GM12878 (cell line): ENCODE measurements at regions not wholly inside any gene's neighbourhood (a gene's known extent, or its start where the extent isn't known, plus 50 kb on each side); places are given as distances from the start of the nearest gene placed in this dataset.

Source experiments
- ATAC-seq: fragments of 200-7000 bp; cut with Tn5 transposase; 3 replicates; pipeline ENCODE4 v1.9.1; 2020; ENCODE audit warnings: mild to moderate bottlenecking, moderate library complexity
- BruUV-seq: library from RNA; stranded (reverse); fragments of 400-500 nt; replicated peaks from 2 replicates; lab custom pipeline; 2021; lab: Mats Ljungman, UMichigan
- CTCF ChIA-PET: fragments of 300-600 bp; sonication (Branson Sonifier 250); formaldehyde crosslinking; extraction: SDS; loops from one replicate; lab custom pipeline; 2021; ENCODE audit warnings: inconsistent platforms; lab: Yijun Ruan, JAX
- POLR2A ChIA-PET: fragments of 350-600 bp; formaldehyde crosslinking; extraction: SDS; loops from one replicate; lab custom pipeline; 2021; ENCODE audit warnings: inconsistent platforms; lab: Charles Lee
- RAD21 ChIA-PET: fragments of 300-600 bp; sonication (Branson Sonifier 250); formaldehyde crosslinking; loops from one replicate; lab custom pipeline; 2023; ENCODE audit warnings: antibody characterized with exemption; ENCODE audit not compliant: unreplicated experiment; lab: Charles Lee
- SMC1A ChIA-PET: fragments of 300-600 bp; sonication (Branson Sonifier 250); formaldehyde crosslinking; loops from one replicate; lab custom pipeline; 2023; ENCODE audit not compliant: unreplicated experiment, uncharacterized antibody; lab: Charles Lee
- DNase-seq: peaks from one replicate; pipeline ENCODE4 v3.0.0-alpha.2; 2011; ENCODE audit warnings: low read depth, low spot score
- FAIRE-seq: peaks from 3 replicates; lab custom pipeline; 2011; peaks lifted over from hg19 to GRCh38; lab: Jason Lieb, UNC
- H2AFZ ChIP-seq: 2 replicates; pipeline ENCODE4 v1.6.0; 2011; ENCODE audit warnings: low read depth, low read length, control low read depth; ENCODE audit not compliant: control insufficient read depth
- H3K27ac ChIP-seq: 2 replicates; pipeline ENCODE4 v1.5.1; 2011; ENCODE audit warnings: control low read depth; ENCODE audit not compliant: control insufficient read depth, insufficient read depth
- H3K27me3 ChIP-seq, 2 experiments: replicated peaks in 1 of 2; 2 replicates each; pipeline versions ENCODE4 v1.6.0 to v1.6.1; 2011; ENCODE audit warnings: low read length in 1 of 2; ENCODE audit not compliant: control insufficient read depth in 2 of 2, insufficient read depth in 2 of 2
- H3K36me3 ChIP-seq, 2 experiments: 2 replicates each; pipeline ENCODE4 v1.5.1; 2011; ENCODE audit warnings: low read length in 1 of 2; ENCODE audit not compliant: control insufficient read depth in 2 of 2, insufficient read depth in 2 of 2
- H3K4me1 ChIP-seq: 2 replicates; pipeline ENCODE4 v1.6.1; 2011; ENCODE audit warnings: mild to moderate bottlenecking, low read length, moderate library complexity, mixed read lengths; ENCODE audit not compliant: control insufficient read depth, insufficient read depth
- H3K4me2 ChIP-seq: 2 replicates; pipeline ENCODE4 v1.6.0; 2011; ENCODE audit warnings: control low read depth; ENCODE audit not compliant: control insufficient read depth, insufficient read depth
- H3K4me3 ChIP-seq: fragments of 200-600 bp; sonication (generic); 2 replicates; pipeline ENCODE4 v1.5.1; 2016
- H3K79me2 ChIP-seq: 2 replicates; pipeline ENCODE4 v1.6.0; 2011; ENCODE audit warnings: low read length; ENCODE audit not compliant: control insufficient read depth, insufficient read depth
- H3K9ac ChIP-seq: 2 replicates; pipeline ENCODE4 v1.8.0; 2011; ENCODE audit warnings: low read length, control low read depth, mixed read lengths; ENCODE audit not compliant: control insufficient read depth, insufficient read depth
- H3K9me3 ChIP-seq: replicated peaks from 3 replicates; pipeline ENCODE4 v1.5.1; 2011; ENCODE audit warnings: mild to moderate bottlenecking, low read length; ENCODE audit not compliant: control insufficient read depth, insufficient read depth
- H4K20me1 ChIP-seq: 2 replicates; pipeline ENCODE4 v1.6.0; 2011; ENCODE audit not compliant: control insufficient read depth, insufficient read depth
- BHLHE40 ChIP-seq, 2 experiments: fragments of 450-650 bp in 1 of 2; IDR thresholded peaks; 2 replicates each; pipeline ENCODE4 v1.6.1; 2011 to 2017; ENCODE audit warnings: low read depth in 2 of 2, borderline replicate concordance in 1 of 2, improper control_type of control experiment in 1 of 2, low read length in 1 of 2, mild to moderate bottlenecking in 1 of 2
- CBX5 ChIP-seq: sonication (generic); IDR thresholded peaks from 2 replicates; pipeline ENCODE4 v1.6.1; 2016; ENCODE audit warnings: low read depth, moderate library complexity, mild to moderate bottlenecking, inconsistent platforms
- ESRRA ChIP-seq: IDR thresholded peaks from 2 replicates; pipeline ENCODE4 v1.6.1; 2012; ENCODE audit warnings: mild to moderate bottlenecking, low read length, improper control_type of control experiment
- HDAC6 ChIP-seq: fragments of 200-600 bp; sonication (generic); IDR thresholded peaks from one replicate; pipeline ENCODE4 v1.8.0; 2017; ENCODE audit warnings: antibody characterized with exemption; ENCODE audit not compliant: unreplicated experiment
- MTA2 ChIP-seq: fragments of 450-650 bp; IDR thresholded peaks from 2 replicates; pipeline ENCODE4 v1.6.1; 2016; ENCODE audit warnings: low read depth, mild to moderate bottlenecking, moderate library complexity
- PML ChIP-seq: IDR thresholded peaks from 2 replicates; pipeline ENCODE4 v1.6.1; 2012; ENCODE audit warnings: low read length, inconsistent platforms
- ZNF207 ChIP-seq: fragments of 450-650 bp; IDR thresholded peaks from 2 replicates; pipeline ENCODE4 v1.6.1; 2014; ENCODE audit warnings: antibody characterized with exemption, mild to moderate bottlenecking, borderline replicate concordance
- ZNF274 ChIP-seq: IDR thresholded peaks from one replicate; pipeline ENCODE4 v1.8.0; 2011; ENCODE audit not compliant: insufficient read length, insufficient read depth
- WGBS: methylation state at CpG from one replicate; pipeline ENCODE4 v1.1.6; 2016; ENCODE audit warnings: low lambda C conversion rate; ENCODE audit not compliant: insufficient replicate concordance, insufficient coverage; ENCODE audit errors: missing lambda C conversion rate; 5-methylcytosine and 5-hydroxymethylcytosine counted together
- in situ Hi-C: fragments of 300-500 bp; cut with MboI; formaldehyde crosslinking; loops from 9 replicates; pipeline ENCODE4 v1.14.3; 2018; ENCODE audit warnings: mixed read lengths
- intact Hi-C: fragments of 100-400 bp; cut with micrococcal nuclease; formaldehyde crosslinking; loops from one replicate; pipeline ENCODE4 v1.14.2; 2022; ENCODE audit not compliant: unreplicated experiment
- TF ChIP-seq, protein P1 (sequence below): fragments of 150-350 bp; IDR thresholded peaks from 2 replicates; pipeline ENCODE4 v1.6.1; 2016; ENCODE audit warnings: low read depth, low read length
- TF ChIP-seq, protein P2 (sequence below): IDR thresholded peaks from 2 replicates; pipeline ENCODE4 v1.6.1; 2011; ENCODE audit warnings: borderline replicate concordance, low read depth, mild to moderate bottlenecking, moderate library complexity, low read length; ENCODE audit not compliant: insufficient read depth, poor library complexity, severe bottlenecking
- TF ChIP-seq, protein P3 (sequence below): fragments of 150-350 bp; IDR thresholded peaks from 2 replicates; pipeline ENCODE4 v1.6.1; 2014; ENCODE audit warnings: mild to moderate bottlenecking, low read depth, low read length
- TF ChIP-seq, protein P4 (sequence below): fragments of 450-650 bp; IDR thresholded peaks from 2 replicates; pipeline ENCODE4 v1.6.1; 2014; ENCODE audit warnings: mild to moderate bottlenecking

DNA sequence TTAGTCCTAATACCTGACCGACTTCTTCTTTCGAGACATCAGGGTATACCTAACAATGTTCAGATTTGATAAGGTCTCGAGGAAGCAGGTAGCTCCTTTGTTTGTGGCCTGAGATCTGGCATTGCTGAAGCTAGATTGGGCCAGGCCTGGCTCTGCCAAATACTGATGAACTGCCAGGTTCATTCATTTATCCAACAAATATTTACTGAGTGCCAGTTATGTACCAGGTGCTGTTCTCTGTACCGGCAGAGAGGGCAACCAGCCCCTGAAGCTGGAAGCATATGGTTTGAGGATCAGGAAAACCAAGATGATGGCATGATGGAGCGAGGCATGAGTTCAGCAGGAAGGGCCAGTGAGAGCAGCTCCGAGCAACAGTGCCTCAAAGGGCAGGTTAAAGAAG, 196.2 kb upstream of the NSMCE3 start:
- Histone ChIP-seq H3K4me3 (no peak overlapping the region), H3K36me3 (no peaks in the 10 kb centered on the region), H2AFZ (no peak overlapping the region), H3K9ac (no peak overlapping the region), H3K27me3 (no peaks in the 10 kb centered on the region), H4K20me1 (no peaks in the 10 kb centered on the region), H3K4me2 (no peak overlapping the region), H3K79me2 (no peaks in the 10 kb centered on the region), H3K9me3 (no peaks in the 10 kb centered on the region), H3K27ac (no peak overlapping the region), H3K4me1 (no peaks in the 10 kb centered on the region)
- WGBS, result 36% methylated on average over 6 of the region's 6 CpGs
- BruUV-seq, result no TSS peak
- ChIA-PET POLR2A (no interaction called here), RAD21 (no interaction called here), CTCF (no interaction called here), SMC1A (no interaction called here)
- no peak for DNase-seq
- intact Hi-C loops, result no loop called here
- FAIRE-seq, result no peak
- in situ Hi-C loops, result no loop called here
- ATAC-seq, result no peak
- TF ChIP-seq, protein P1, sequence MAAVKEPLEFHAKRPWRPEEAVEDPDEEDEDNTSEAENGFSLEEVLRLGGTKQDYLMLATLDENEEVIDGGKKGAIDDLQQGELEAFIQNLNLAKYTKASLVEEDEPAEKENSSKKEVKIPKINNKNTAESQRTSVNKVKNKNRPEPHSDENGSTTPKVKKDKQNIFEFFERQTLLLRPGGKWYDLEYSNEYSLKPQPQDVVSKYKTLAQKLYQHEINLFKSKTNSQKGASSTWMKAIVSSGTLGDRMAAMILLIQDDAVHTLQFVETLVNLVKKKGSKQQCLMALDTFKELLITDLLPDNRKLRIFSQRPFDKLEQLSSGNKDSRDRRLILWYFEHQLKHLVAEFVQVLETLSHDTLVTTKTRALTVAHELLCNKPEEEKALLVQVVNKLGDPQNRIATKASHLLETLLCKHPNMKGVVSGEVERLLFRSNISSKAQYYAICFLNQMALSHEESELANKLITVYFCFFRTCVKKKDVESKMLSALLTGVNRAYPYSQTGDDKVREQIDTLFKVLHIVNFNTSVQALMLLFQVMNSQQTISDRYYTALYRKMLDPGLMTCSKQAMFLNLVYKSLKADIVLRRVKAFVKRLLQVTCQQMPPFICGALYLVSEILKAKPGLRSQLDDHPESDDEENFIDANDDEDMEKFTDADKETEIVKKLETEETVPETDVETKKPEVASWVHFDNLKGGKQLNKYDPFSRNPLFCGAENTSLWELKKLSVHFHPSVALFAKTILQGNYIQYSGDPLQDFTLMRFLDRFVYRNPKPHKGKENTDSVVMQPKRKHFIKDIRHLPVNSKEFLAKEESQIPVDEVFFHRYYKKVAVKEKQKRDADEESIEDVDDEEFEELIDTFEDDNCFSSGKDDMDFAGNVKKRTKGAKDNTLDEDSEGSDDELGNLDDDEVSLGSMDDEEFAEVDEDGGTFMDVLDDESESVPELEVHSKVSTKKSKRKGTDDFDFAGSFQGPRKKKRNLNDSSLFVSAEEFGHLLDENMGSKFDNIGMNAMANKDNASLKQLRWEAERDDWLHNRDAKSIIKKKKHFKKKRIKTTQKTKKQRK, result no peak
- TF ChIP-seq CBX5 (no peak), ZNF207 (no peak), PML (no peak), HDAC6 (no peak), ESRRA (no peak), MTA2 (no peak), ZNF274 (no peak), BHLHE40 (IDR thresholded peaks at IDR 0.05; ENCODE audit: borderline replicate concordance in 1 of 2, low read depth in 2 of 2, low read length in 1 of 2) (no peak)
- TF ChIP-seq, protein P2, sequence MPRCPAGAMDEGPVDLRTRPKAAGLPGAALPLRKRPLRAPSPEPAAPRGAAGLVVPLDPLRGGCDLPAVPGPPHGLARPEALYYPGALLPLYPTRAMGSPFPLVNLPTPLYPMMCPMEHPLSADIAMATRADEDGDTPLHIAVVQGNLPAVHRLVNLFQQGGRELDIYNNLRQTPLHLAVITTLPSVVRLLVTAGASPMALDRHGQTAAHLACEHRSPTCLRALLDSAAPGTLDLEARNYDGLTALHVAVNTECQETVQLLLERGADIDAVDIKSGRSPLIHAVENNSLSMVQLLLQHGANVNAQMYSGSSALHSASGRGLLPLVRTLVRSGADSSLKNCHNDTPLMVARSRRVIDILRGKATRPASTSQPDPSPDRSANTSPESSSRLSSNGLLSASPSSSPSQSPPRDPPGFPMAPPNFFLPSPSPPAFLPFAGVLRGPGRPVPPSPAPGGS, result no peak
- TF ChIP-seq, protein P3, sequence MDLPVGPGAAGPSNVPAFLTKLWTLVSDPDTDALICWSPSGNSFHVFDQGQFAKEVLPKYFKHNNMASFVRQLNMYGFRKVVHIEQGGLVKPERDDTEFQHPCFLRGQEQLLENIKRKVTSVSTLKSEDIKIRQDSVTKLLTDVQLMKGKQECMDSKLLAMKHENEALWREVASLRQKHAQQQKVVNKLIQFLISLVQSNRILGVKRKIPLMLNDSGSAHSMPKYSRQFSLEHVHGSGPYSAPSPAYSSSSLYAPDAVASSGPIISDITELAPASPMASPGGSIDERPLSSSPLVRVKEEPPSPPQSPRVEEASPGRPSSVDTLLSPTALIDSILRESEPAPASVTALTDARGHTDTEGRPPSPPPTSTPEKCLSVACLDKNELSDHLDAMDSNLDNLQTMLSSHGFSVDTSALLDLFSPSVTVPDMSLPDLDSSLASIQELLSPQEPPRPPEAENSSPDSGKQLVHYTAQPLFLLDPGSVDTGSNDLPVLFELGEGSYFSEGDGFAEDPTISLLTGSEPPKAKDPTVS, result no peak
- TF ChIP-seq, protein P4, sequence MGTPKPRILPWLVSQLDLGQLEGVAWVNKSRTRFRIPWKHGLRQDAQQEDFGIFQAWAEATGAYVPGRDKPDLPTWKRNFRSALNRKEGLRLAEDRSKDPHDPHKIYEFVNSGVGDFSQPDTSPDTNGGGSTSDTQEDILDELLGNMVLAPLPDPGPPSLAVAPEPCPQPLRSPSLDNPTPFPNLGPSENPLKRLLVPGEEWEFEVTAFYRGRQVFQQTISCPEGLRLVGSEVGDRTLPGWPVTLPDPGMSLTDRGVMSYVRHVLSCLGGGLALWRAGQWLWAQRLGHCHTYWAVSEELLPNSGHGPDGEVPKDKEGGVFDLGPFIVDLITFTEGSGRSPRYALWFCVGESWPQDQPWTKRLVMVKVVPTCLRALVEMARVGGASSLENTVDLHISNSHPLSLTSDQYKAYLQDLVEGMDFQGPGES, result no peak
